Femur (tissue), 1 donor: ENCODE measurements at regions not wholly inside any gene's neighbourhood (a gene's known extent, or its start where the extent isn't known, plus 50 kb on each side); places are given as distances from the start of the nearest gene placed in this dataset.

Source experiments
- DNase-seq: peaks from one replicate; pipeline ENCODE4 v3.0.0-alpha.2; 2017

DNA sequence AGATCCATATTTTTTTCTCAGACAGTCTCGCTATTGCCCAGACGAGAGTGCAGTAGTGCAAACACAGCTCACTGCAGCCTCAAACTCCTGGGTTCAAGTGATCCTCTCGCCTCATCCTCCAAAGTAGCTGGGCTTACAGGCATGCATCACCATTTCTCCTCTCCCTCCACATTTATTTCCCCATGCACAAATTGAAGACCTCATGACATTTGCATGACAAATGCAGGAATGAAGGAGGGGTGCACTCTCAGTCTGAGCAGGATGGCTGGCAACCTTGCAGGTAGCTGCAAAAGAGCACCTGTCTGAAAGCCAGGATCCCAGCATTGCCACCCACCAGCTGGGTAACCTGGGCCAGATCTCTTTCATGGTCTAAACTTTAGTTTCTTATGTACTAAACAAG is 111.2 kb downstream of the SH3TC2 start:
- no peak for DNase-seq

GRCh38 chr5:148952097-148952867 is 110.6 kb downstream of the SH3TC2 start:
- DNase-seq, result no peak

- DNase-seq, result no peak
These were observed 109.2 kb downstream of the SH3TC2 start for GRCh38 chr5:148953711-148954110.
